ENCODE measurements at regions not wholly inside any gene's neighbourhood (a gene's known extent, or its start where the extent isn't known, plus 50 kb on each side); places are given as distances from the start of the nearest gene placed in this dataset.

GRCh38 chr3:118406562-118406961, 628.1 kb downstream of the IGSF11 start:
- H3K4me3 ChIP-seq (ENCODE audit: low read depth, low read length), result no peak overlapping the region
- no peak for TF ChIP-seq CTCF (IDR thresholded peaks at IDR 0.05; ENCODE audit: low read depth, low read length)

- no peak overlapping the region for H3K4me3 ChIP-seq (ENCODE audit: low read depth, low read length)
Measured at GRCh38 chr3:118408431-118408830, 626.2 kb downstream of the IGSF11 start.

DNA sequence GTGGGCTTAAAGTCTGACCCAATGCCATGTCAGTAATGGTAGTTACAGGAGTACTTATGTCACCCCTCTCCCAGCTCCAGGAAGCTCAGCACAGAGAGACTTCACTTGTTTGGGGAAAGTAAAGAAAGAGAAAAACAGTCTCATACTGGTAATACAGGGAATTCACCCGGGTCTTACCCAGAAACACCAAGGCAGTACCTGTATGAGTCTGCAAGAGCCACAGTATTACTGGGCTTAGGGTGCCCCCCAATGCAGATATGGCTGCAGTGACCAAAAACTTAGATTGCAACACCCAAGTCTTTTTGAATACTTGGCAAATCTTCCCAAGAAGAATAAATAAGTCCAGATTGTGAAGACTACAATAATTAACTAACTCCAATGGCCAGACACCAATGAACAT, 622.1 kb downstream of the IGSF11 start:
- TF ChIP-seq CTCF (IDR thresholded peaks at IDR 0.05; ENCODE audit: low read depth, low read length), result no peak
- H3K4me3 ChIP-seq (ENCODE audit: low read depth, low read length), result no peak overlapping the region

More at GRCh38 chr3:118408431-118408830, 626.2 kb downstream of the IGSF11 start:
- TF ChIP-seq CTCF (IDR thresholded peaks at IDR 0.05; ENCODE audit: low read depth, low read length), result no peak

DNA sequence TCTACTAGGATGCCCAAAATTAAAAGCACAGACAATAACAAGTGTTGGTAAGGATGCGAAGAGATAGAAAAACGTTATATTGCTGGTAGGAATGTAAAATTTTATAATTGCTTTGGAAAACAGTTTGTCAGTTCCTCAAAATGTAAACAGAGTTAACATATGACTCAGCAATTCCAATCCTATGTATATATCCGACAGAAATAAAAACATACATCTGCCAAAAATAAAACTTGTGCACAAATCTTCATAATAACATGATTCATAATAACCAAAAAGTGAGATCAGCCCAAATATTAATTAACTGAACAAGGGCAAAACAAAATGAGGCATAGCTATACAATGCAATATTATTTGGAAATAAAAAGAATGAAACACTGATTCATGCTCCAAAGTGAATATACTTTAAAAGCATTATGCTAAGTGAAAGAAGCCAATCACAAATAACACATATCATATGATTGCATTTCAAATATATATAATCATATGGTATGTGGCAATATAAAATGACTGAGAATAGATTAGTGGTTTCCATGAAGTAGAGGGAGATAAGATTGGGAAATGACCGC, 609.3 kb downstream of the IGSF11 start:
- no peak for TF ChIP-seq CTCF (IDR thresholded peaks at IDR 0.05; ENCODE audit: low read depth, low read length)
- H3K4me3 ChIP-seq (ENCODE audit: low read depth, low read length), result no peak overlapping the region

DNA sequence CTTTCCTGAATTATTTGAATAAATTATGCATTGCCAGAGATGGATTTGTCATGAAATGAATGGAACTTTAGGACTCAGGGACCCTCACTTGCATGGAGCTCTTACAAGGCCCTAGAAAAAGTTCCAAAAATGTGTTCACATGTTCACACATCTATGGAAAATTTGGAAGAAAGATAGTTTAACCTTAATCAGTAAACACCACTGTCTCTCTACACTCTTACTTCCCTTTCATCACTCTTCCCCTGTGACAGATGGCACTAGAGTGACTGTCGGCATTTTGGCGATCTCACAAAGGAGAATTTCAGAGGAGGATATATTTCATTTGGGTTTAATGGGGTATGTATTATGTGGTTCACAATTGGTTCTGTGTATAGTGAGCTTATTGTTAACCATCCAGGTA, 600.8 kb downstream of the IGSF11 start:
- no peak for TF ChIP-seq CTCF (IDR thresholded peaks at IDR 0.05; ENCODE audit: low read depth, low read length)
- H3K4me3 ChIP-seq (ENCODE audit: low read depth, low read length), result no peak overlapping the region

- H3K4me3 ChIP-seq (ENCODE audit: low read depth, low read length), result no peak overlapping the region
- TF ChIP-seq CTCF (IDR thresholded peaks at IDR 0.05; ENCODE audit: low read depth, low read length), result no peak
Measured at GRCh38 chr3:118435851-118436350, 598.7 kb downstream of the IGSF11 start.

- no peak for TF ChIP-seq CTCF (IDR thresholded peaks at IDR 0.05; ENCODE audit: low read depth, low read length)
- no peak overlapping the region for H3K4me3 ChIP-seq (ENCODE audit: low read depth, low read length)
Measured at GRCh38 chr3:118436697-118437262, 597.9 kb downstream of the IGSF11 start.

Data from WI38 (cell line).